ENCODE measurements at regions not wholly inside any gene's neighbourhood (a gene's known extent, or its start where the extent isn't known, plus 50 kb on each side); places are given as distances from the start of the nearest gene placed in this dataset.

DNA sequence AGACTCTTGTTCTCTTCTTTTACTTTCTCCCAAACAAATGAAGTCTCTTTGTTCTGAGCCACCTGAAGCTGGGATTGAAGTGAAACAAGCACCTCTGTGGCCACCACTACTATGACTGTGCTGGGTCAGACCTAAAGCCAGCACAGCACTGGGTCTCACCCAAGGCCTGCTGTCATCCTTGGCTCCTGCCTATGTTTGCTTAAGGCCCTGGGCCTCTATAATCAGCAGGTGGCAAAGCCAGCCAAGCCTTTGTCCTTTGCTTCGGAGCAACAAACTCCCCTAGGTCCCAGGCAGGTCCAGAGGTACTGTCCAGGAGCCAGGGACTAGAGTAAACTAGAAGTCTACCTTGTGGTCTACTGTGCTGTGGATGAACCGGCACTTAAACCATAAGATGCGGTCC is 220.6 kb upstream of the ARSJ start:
- no peak for DNase-seq (ENCODE audit: low spot score)
- TF ChIP-seq, protein P1, sequence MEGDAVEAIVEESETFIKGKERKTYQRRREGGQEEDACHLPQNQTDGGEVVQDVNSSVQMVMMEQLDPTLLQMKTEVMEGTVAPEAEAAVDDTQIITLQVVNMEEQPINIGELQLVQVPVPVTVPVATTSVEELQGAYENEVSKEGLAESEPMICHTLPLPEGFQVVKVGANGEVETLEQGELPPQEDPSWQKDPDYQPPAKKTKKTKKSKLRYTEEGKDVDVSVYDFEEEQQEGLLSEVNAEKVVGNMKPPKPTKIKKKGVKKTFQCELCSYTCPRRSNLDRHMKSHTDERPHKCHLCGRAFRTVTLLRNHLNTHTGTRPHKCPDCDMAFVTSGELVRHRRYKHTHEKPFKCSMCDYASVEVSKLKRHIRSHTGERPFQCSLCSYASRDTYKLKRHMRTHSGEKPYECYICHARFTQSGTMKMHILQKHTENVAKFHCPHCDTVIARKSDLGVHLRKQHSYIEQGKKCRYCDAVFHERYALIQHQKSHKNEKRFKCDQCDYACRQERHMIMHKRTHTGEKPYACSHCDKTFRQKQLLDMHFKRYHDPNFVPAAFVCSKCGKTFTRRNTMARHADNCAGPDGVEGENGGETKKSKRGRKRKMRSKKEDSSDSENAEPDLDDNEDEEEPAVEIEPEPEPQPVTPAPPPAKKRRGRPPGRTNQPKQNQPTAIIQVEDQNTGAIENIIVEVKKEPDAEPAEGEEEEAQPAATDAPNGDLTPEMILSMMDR (IDR thresholded peaks at IDR 0.05; ENCODE audit: extremely low read depth, insufficient read depth, missing control alignments), result no peak
- in situ Hi-C loops (cut with MboI; ENCODE audit: low pct_unique_long_range_greater_than_20kb, low sequenced_read_pairs, unreplicated experiment), result no loop called here

DNA sequence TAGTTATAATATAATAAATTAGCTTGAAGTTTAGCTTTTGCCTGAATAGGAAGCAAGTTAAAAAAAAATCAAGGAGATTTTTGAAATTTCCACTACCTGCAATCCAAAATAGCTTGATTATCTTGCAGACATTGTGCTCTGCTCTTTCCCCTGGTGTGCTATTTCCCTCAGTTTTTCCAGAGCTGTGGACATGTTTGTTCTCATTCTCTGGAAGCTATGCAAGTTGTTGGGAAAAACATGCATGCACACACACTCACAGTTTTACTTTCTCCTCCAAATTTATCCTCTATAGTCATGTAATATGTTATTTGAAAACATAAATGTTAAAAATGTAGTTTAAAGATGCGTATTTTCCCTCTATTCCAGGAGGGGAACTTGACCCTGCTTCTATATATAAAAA is 225.8 kb upstream of the ARSJ start:
- TF ChIP-seq, protein P1 (IDR thresholded peaks at IDR 0.05; ENCODE audit: extremely low read depth, insufficient read depth, missing control alignments), result no peak
- in situ Hi-C loops (cut with MboI; ENCODE audit: low pct_unique_long_range_greater_than_20kb, low sequenced_read_pairs, unreplicated experiment), result no loop called here
- DNase-seq (ENCODE audit: low spot score), result no peak

DNA sequence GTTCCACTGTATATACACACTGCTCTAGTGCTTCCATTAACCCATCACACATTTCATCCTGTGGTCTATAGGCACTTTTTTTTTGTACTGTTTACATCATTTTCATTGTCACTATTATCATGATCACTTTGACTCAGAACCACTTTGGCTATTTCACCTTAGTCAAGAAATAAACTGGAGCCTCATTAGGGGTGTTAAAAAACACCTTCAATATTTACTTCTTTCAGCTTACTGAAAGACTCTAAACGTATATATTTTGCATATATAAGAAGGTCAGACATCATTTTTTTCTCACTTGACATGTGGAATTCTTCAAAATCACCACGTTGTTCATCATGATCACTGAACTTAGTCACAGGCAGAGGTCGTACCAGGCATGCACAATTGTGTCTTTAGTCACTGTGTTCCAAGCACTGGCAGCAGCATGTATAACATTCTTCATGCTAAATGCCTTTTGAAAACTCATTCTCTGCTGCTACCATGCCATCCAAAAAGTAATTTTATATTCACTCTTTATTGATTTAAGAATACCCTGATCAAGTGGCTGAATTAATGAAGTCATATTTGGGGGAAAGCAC is 229.2 kb upstream of the ARSJ start:
- DNase-seq (ENCODE audit: low spot score), result no peak
- TF ChIP-seq, protein P1 (IDR thresholded peaks at IDR 0.05; ENCODE audit: extremely low read depth, insufficient read depth, missing control alignments), result no peak
- in situ Hi-C loops (cut with MboI; ENCODE audit: low pct_unique_long_range_greater_than_20kb, low sequenced_read_pairs, unreplicated experiment), result no loop called here

DNA sequence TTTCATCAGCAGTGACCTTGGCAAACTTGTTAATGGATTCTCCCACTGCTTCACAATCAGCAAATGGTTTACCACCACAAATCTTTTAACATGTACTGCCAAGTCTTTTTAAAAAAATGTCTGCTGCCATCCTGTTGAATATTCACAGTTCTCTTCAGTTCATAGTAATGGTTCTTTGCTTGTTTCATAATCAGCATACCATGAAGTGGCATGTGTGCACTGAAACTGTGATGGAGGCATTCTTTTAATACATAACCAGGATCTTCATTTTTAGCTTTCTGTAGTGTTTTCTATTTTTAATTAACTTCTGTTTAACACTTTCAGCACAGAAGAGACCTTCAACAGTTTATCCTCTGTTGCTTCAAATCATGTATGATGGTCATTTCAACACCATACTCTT is 230.1 kb upstream of the ARSJ start:
- DNase-seq (ENCODE audit: low spot score), result no peak
- in situ Hi-C loops (cut with MboI; ENCODE audit: low pct_unique_long_range_greater_than_20kb, low sequenced_read_pairs, unreplicated experiment), result no loop called here
- TF ChIP-seq, protein P1 (IDR thresholded peaks at IDR 0.05; ENCODE audit: extremely low read depth, insufficient read depth, missing control alignments), result no peak

DNA sequence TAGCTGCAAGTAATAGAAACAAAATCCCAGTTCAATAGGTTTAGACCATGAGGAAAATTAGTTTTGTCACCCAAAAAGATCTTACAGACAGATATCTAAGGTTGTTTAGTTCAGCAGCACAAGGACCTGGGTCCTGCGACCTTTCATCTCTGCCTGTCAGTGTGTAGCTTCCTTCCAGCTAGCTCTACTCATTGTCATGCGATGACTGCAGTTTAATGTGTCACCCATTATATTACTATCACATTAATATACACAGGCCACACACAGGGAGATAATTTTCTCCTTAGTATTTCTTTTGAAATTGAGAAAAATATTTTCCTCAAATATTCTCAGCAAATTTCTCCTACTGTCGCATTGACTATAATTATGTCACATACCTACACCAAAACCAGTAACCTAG is 232.1 kb upstream of the ARSJ start:
- DNase-seq (ENCODE audit: low spot score), result no peak
- in situ Hi-C loops (cut with MboI; ENCODE audit: low pct_unique_long_range_greater_than_20kb, low sequenced_read_pairs, unreplicated experiment), result no loop called here
- TF ChIP-seq, protein P1 (IDR thresholded peaks at IDR 0.05; ENCODE audit: extremely low read depth, insufficient read depth, missing control alignments), result no peak

DNA sequence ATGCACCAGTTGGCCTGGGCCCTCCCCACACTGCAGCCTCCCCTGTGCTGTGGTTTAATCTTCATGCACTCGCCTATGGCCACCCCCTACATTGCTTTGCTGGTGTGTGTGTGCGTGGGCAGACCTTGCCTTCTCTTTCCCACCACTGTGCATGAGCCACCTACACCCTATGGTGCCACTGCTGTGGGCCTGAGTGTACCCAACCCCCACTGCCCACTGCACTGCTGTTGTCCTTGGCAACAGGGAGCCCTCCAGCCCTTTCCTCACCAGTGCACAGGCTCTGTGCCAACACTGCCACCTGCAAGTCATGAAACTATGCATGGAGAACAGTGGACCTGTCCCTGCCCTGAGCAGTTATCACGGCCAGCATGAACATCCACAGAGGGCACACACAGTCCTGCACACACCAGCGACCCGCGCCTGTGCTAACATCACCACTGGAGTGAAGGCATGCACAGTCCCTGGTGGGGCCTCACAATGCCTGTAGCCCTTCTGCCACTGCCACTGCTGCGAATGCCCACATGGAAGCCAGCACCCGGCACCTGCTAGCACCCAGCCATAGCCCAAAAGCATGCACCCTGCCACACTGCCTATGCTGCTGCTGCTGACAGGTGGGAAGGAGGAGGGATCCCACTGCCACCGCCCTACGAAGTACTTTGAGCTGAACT is 237.8 kb upstream of the ARSJ start:
- TF ChIP-seq, protein P1 (IDR thresholded peaks at IDR 0.05; ENCODE audit: extremely low read depth, insufficient read depth, missing control alignments), result no peak
- no peak for DNase-seq (ENCODE audit: low spot score)
- in situ Hi-C loops (cut with MboI; ENCODE audit: low pct_unique_long_range_greater_than_20kb, low sequenced_read_pairs, unreplicated experiment), result no loop called here

All from GM13977 (cell line).